B cell (primary cell): ENCODE measurements at regions not wholly inside any gene's neighbourhood (a gene's known extent, or its start where the extent isn't known, plus 50 kb on each side); places are given as distances from the start of the nearest gene placed in this dataset.

Experiments used
- ATAC-seq: fragments of 200-7000 bp; cut with Tn5 transposase; one replicate; pipeline ENCODE4 v1.10.0; 2021; ENCODE audit warnings: low read depth, mild to moderate bottlenecking, moderate number of reproducible peaks, moderate library complexity
- CTCF ChIA-PET: fragments of 350-600 bp; sonication (Branson Sonifier 250); formaldehyde crosslinking; loops from one replicate; lab custom pipeline; 2021; ENCODE audit warnings: antibody characterized with exemption, inconsistent platforms; lab: Charles Lee
- POLR2A ChIA-PET: fragments of 350-600 bp; sonication (Branson Sonifier 250); formaldehyde crosslinking; loops from one replicate; lab custom pipeline; 2021; ENCODE audit warnings: antibody characterized with exemption; lab: Charles Lee
- DNase-seq: peaks from one replicate; pipeline ENCODE4 v3.0.0; 2013
- H2AFZ ChIP-seq: 2 replicates; pipeline ENCODE4 v1.6.1; 2012; ENCODE audit warnings: mild to moderate bottlenecking, low read depth, low read length; ENCODE audit not compliant: insufficient read depth, poor library complexity, severe bottlenecking
- H3K27ac ChIP-seq, 2 donors: 1 replicate in 1 of 2; 2 replicates in 1 of 2; pipeline ENCODE4 v1.5.1; 2012 to 2013; ENCODE audit warnings: low read length in 2 of 2, mild to moderate bottlenecking in 2 of 2, moderate library complexity in 1 of 2
- H3K27me3 ChIP-seq, 4 experiments: fragments of 200-600 bp in 1 of 4; sonication (generic) in 1 of 4; replicated peaks in 1 of 4; 1 replicate in 2 of 4; 2 replicates in 2 of 4; pipeline versions ENCODE4 v1.6.1 to v1.7.0; 2013 to 2016; ENCODE audit warnings: low read length in 3 of 4, mild to moderate bottlenecking in 2 of 4, mixed read lengths in 1 of 4, moderate library complexity in 1 of 4; ENCODE audit not compliant: insufficient read depth in 4 of 4, control insufficient read depth in 3 of 4; ENCODE audit errors: control extremely low read depth in 1 of 4
- H3K36me3 ChIP-seq, 2 experiments: replicated peaks in 1 of 2; 1 replicate in 1 of 2; 2 replicates in 1 of 2; pipeline versions ENCODE4 v1.6.1 to v1.7.1; 2013; ENCODE audit warnings: low read length in 1 of 2; ENCODE audit not compliant: insufficient read depth in 2 of 2, control insufficient read depth in 1 of 2; ENCODE audit errors: control extremely low read depth in 1 of 2, extremely low read depth in 1 of 2
- H3K4me1 ChIP-seq, 2 donors: fragments of 200-600 bp in 1 of 2; sonication (generic) in 1 of 2; 1 replicate in 1 of 2; 2 replicates in 1 of 2; pipeline versions ENCODE4 v1.5.1 to v1.6.1; 2013 to 2017; ENCODE audit warnings: low read length in 2 of 2; ENCODE audit not compliant: control insufficient read depth in 2 of 2, insufficient read depth in 2 of 2
- H3K4me2 ChIP-seq: replicated peaks from 2 replicates; pipeline ENCODE3; 2012; ENCODE audit warnings: mild to moderate bottlenecking, low read depth, low read length; ENCODE audit not compliant: poor library complexity, severe bottlenecking
- H3K4me3 ChIP-seq, 5 experiments: fragments of 200-600 bp in 1 of 5; sonication (generic) in 1 of 5; 1 replicate in 3 of 5; 2 replicates in 2 of 5; pipeline versions ENCODE4 v1.5.1 to v1.7.0; 2011 to 2016; ENCODE audit warnings: low read length in 4 of 5, mild to moderate bottlenecking in 4 of 5, low read depth in 2 of 5, control low read depth in 1 of 5, moderate library complexity in 1 of 5; ENCODE audit not compliant: insufficient read depth in 1 of 5; ENCODE audit errors: control extremely low read depth in 1 of 5, extremely low read depth in 1 of 5
- H3K79me2 ChIP-seq: fragments of 200-600 bp; sonication (generic); one replicate; pipeline ENCODE4 v1.6.0; 2016; ENCODE audit warnings: low read length; ENCODE audit not compliant: control insufficient read depth, insufficient read depth
- H3K9ac ChIP-seq: fragments of 200-600 bp; sonication (generic); 2 replicates; pipeline ENCODE4 v1.6.1; 2017; ENCODE audit warnings: mild to moderate bottlenecking, low read length, moderate library complexity
- H3K9me3 ChIP-seq, 3 donors: one replicate each; pipeline versions ENCODE4 v1.6.1 to v1.7.1; 2013; ENCODE audit warnings: low read length in 2 of 3; ENCODE audit not compliant: control insufficient read depth in 2 of 3, insufficient read depth in 1 of 3; ENCODE audit errors: control extremely low read depth in 1 of 3
- H4K20me1 ChIP-seq: 2 replicates; pipeline ENCODE4 v1.6.0; 2012; ENCODE audit warnings: mild to moderate bottlenecking, low read length; ENCODE audit not compliant: insufficient read depth, control insufficient read depth, poor library complexity, severe bottlenecking
- H3K27ac Mint-ChIP-seq: one replicate; pipeline ENCODE4 v1.8.0; 2021; ENCODE audit warnings: mixed read lengths
- H3K27me3 Mint-ChIP-seq: one replicate; pipeline ENCODE4 v1.8.0; 2021; ENCODE audit warnings: mixed read lengths
- H3K4me1 Mint-ChIP-seq: one replicate; pipeline ENCODE4 v1.8.0; 2021; ENCODE audit warnings: mixed read lengths
- H3K4me3 Mint-ChIP-seq: one replicate; pipeline ENCODE4 v1.8.0; 2021; ENCODE audit warnings: mixed read lengths
- H3K9me3 Mint-ChIP-seq: one replicate; pipeline ENCODE4 v1.8.0; 2022; ENCODE audit warnings: mixed read lengths; ENCODE audit not compliant: insufficient read depth
- EZH2 ChIP-seq: IDR thresholded peaks from 2 replicates; pipeline ENCODE4 v1.6.1; 2012; ENCODE audit warnings: borderline replicate concordance, low read depth, mild to moderate bottlenecking, moderate library complexity, low read length; ENCODE audit not compliant: insufficient read depth, poor library complexity, severe bottlenecking
- WGBS: methylation state at CpG from one replicate; pipeline ENCODE4 v1.1.5; 2013; ENCODE audit warnings: missing lambda C conversion rate; ENCODE audit not compliant: insufficient coverage; 5-methylcytosine and 5-hydroxymethylcytosine counted together
- intact Hi-C: fragments of 100-400 bp; cut with micrococcal nuclease; formaldehyde crosslinking; loops from one replicate; pipeline ENCODE4 v1.10.0; 2022
- TF ChIP-seq, protein P1 (sequence below): fragments of 200-600 bp; IDR thresholded peaks from one replicate; pipeline ENCODE4 v1.8.0; 2022; ENCODE audit warnings: antibody characterized with exemption, mild to moderate bottlenecking

DNA sequence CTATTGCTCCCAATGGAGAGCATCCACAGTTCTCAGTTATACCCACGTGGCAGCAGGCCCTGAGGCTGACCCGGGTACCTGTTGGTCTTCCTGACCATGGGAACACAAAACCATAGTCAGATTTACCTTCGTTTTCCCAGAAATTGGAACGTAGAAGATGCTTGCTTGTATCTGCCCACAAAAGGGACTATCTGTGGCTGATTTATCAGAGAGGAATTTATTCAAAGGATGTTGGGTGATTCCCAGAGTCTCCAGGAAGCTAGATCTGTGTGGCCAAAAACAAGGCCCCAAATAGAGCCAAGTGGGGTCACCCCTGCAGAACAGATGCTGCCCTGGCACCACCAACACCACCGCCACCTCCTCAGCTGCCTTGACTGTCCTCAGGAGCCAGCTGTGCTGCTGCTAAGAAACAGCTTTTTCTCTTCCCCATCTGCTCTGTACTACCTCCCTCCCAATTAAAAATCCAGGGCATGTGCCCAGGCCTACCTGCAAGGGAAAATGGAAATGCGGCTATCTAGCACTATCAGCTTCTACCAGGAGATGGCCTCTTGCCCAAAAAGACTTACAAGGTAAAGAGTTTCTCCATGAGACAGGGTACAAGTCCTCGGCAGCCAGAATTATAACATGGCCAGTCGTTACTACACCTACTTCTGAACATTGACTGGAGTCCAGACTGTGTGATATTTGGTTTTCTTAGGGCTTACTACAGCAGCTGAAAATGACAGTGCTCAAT, 128.6 kb upstream of the PLEKHG7 start:
- no peak overlapping the region for H2AFZ ChIP-seq
- H3K36me3 ChIP-seq = no peaks in the 10 kb centered on the region
- H3K27ac ChIP-seq = no peak overlapping the region
- WGBS = 89% methylated on average over 4 of the region's 8 CpGs
- TF ChIP-seq, protein P1, sequence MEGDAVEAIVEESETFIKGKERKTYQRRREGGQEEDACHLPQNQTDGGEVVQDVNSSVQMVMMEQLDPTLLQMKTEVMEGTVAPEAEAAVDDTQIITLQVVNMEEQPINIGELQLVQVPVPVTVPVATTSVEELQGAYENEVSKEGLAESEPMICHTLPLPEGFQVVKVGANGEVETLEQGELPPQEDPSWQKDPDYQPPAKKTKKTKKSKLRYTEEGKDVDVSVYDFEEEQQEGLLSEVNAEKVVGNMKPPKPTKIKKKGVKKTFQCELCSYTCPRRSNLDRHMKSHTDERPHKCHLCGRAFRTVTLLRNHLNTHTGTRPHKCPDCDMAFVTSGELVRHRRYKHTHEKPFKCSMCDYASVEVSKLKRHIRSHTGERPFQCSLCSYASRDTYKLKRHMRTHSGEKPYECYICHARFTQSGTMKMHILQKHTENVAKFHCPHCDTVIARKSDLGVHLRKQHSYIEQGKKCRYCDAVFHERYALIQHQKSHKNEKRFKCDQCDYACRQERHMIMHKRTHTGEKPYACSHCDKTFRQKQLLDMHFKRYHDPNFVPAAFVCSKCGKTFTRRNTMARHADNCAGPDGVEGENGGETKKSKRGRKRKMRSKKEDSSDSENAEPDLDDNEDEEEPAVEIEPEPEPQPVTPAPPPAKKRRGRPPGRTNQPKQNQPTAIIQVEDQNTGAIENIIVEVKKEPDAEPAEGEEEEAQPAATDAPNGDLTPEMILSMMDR = no peak
- TF ChIP-seq EZH2 = no peak
- H3K79me2 ChIP-seq = peaks cover 3% of the 10 kb centered on the region
- Mint-ChIP-seq H3K27ac (peak overlapping the region; percentile 17), H3K4me1 (peaks cover 9% of the 10 kb centered on the region), H3K9me3 (no peaks in the 10 kb centered on the region), H3K27me3 (no peaks in the 10 kb centered on the region), H3K4me3 (no peak overlapping the region)
- intact Hi-C loops = loop anchor here (1.0 to 10.0 kb wide), 3 partner anchors 33 to 699 kb away; no protein-coding TSS in a partner anchor
- no peaks in the 10 kb centered on the region for H3K9me3 ChIP-seq
- ChIA-PET POLR2A (interaction anchor here (1.0 kb wide), 1 partner anchor 430 kb away, joined by 3 read pairs; no protein-coding TSS in a partner anchor), CTCF (interaction anchor here (0.8 to 2.2 kb wide), 13 partner anchors 9 to 1192 kb away, joined by 3 to 16 read pairs (median 4); no protein-coding TSS in a partner anchor)
- no peak overlapping the region for H3K4me2 ChIP-seq
- H3K9ac ChIP-seq = no peak overlapping the region
- no peak overlapping the region for H3K4me3 ChIP-seq
- no peak for ATAC-seq
- peaks cover 9 to 11% of the 10 kb centered on the region in 2 donors for H3K4me1 ChIP-seq
- no peak for DNase-seq
- H4K20me1 ChIP-seq = no peaks in the 10 kb centered on the region
- no peaks in the 10 kb centered on the region for H3K27me3 ChIP-seq

DNA sequence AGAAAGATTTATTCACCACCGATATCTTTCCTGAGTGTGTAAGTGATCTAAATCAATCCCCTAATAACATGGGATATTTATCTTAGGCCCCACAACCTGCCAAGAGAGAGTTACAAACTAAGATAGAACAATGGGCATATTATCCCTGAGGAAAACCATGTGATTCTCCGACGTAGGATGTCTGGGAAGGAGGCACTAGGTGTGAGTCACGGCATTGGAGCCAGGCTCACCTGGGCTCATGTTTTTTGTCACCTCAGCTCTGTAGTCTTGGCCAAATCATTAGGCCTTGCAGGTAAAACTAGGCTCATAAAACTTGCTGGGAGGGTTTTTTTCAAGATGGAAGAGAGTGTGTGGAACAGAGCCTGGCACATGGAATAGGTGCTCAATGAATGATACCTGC, 129.7 kb upstream of the PLEKHG7 start:
- Mint-ChIP-seq H3K4me3 (no peak overlapping the region), H3K27me3 (no peaks in the 10 kb centered on the region), H3K27ac (no peak overlapping the region), H3K9me3 (no peaks in the 10 kb centered on the region), H3K4me1 (peaks cover 11% of the 10 kb centered on the region)
- Histone ChIP-seq H3K4me2 (no peak overlapping the region), H3K27ac (no peak overlapping the region), H4K20me1 (no peaks in the 10 kb centered on the region), H3K9me3 (no peaks in the 10 kb centered on the region), H3K79me2 (peaks cover 7% of the 10 kb centered on the region), H3K9ac (no peak overlapping the region), H3K36me3 (no peaks in the 10 kb centered on the region), H2AFZ (no peak overlapping the region), H3K27me3 (no peaks in the 10 kb centered on the region), H3K4me1 (peaks cover 17 to 19% of the 10 kb centered on the region in 2 donors), H3K4me3 (no peak overlapping the region)
- CTCF ChIA-PET = interaction anchor here (0.7 to 6.0 kb wide), 7 partner anchors 20 to 1132 kb away, joined by 3 to 52 read pairs (median 32); partner anchors contain the start of gene BTG1
- intact Hi-C loops = loop anchor here (5.0 to 10.0 kb wide), 2 partner anchors 34 to 698 kb away; no protein-coding TSS in a partner anchor
- TF ChIP-seq, protein P1 = no peak
- TF ChIP-seq EZH2 = no peak
- ATAC-seq (no peak), DNase-seq (no peak)
- POLR2A ChIA-PET = interaction anchor here (0.6 kb wide), 1 partner anchor 107 kb away, joined by 3 read pairs; no protein-coding TSS in a partner anchor
- WGBS = 100% methylated on average over 3 of the region's 4 CpGs
